BE2C (cell line): ENCODE measurements at regions not wholly inside any gene's neighbourhood (a gene's known extent, or its start where the extent isn't known, plus 50 kb on each side); places are given as distances from the start of the nearest gene placed in this dataset.

Experiments
- DNase-seq: peaks from one replicate; pipeline ENCODE4 v3.0.0-alpha.2; 2020
- H3K27me3 ChIP-seq: fragments of 250-450 bp; sonication (Bioruptor Pico); 2 replicates; pipeline ENCODE4 v1.5.1; 2020; ENCODE audit warnings: mild to moderate bottlenecking
- H3K36me3 ChIP-seq: fragments of 250-450 bp; sonication (Bioruptor Pico); 2 replicates; pipeline ENCODE4 v1.5.1; 2020; ENCODE audit warnings: mild to moderate bottlenecking
- H3K4me1 ChIP-seq: fragments of 250-450 bp; sonication (Bioruptor Pico); 2 replicates; pipeline ENCODE4 v1.5.1; 2020
- H3K4me3 ChIP-seq: 2 replicates; pipeline ENCODE4 v1.5.1; 2011; ENCODE audit warnings: low read depth, low read length
- H3K9me3 ChIP-seq: fragments of 250-450 bp; sonication (Bioruptor Pico); 2 replicates; pipeline ENCODE4 v1.5.1; 2020
- TF ChIP-seq, protein P1 (sequence below): IDR thresholded peaks from 2 replicates; pipeline ENCODE4 v1.5.1; 2012; ENCODE audit warnings: mild to moderate bottlenecking, low read depth, low read length

DNA sequence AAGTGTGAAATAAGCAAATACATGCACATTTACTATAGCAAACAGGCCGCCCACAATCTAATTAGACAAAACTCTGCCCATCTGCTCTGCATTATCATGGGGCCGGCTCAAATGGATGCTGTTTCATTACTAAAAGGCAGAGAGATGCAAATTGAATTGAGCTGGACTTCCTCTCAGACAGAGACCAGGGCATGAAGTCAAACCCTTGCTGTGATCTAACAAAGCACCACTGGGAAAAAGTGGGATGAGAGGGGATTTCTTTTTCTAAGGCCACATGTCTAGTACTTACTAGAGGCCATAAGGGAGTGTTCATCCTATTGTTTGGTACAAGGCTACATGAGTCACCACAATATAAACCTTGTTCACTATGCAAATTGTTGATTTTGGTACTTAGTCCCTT lies 614.7 kb downstream of the ISL1 start:
- TF ChIP-seq, protein P1, sequence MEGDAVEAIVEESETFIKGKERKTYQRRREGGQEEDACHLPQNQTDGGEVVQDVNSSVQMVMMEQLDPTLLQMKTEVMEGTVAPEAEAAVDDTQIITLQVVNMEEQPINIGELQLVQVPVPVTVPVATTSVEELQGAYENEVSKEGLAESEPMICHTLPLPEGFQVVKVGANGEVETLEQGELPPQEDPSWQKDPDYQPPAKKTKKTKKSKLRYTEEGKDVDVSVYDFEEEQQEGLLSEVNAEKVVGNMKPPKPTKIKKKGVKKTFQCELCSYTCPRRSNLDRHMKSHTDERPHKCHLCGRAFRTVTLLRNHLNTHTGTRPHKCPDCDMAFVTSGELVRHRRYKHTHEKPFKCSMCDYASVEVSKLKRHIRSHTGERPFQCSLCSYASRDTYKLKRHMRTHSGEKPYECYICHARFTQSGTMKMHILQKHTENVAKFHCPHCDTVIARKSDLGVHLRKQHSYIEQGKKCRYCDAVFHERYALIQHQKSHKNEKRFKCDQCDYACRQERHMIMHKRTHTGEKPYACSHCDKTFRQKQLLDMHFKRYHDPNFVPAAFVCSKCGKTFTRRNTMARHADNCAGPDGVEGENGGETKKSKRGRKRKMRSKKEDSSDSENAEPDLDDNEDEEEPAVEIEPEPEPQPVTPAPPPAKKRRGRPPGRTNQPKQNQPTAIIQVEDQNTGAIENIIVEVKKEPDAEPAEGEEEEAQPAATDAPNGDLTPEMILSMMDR: no peak
- Histone ChIP-seq H3K4me1 (peaks cover 37% of the 10 kb centered on the region), H3K4me3 (no peak overlapping the region), H3K36me3 (no peaks in the 10 kb centered on the region), H3K9me3 (no peaks in the 10 kb centered on the region), H3K27me3 (no peaks in the 10 kb centered on the region)
- DNase-seq: peak; percentile 84

DNA sequence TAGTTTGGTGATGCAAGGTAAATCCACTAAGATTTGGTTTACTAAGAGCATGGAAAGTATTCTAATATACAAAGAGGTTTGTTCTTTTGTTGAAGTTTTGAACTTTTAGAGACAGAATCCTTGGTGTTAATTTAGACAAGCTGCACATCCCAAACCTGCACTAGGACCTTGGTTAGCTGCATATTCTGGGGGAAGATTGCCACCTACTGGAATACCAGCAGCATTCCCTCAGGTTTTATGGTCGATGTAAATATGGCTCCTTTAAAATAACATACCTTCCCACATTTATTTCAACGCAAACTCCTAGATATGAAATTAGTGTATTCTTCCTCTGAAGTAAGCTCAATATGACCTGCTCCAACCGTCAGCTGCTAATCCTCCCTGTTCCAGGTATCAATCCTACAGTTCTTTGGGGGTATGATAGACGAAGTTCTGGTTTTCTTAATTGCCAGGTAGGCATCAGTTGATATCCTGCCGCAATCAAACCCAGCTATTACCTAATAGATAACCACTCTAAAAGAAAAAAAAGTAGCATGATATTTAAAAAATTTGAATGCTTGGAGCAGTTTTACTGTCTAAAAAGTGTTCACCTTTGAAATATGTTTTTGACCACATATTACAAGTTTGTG lies 624.1 kb downstream of the ISL1 start:
- no peaks in the 10 kb centered on the region for H3K27me3 ChIP-seq
- peaks cover 25% of the 10 kb centered on the region for H3K4me1 ChIP-seq
- peak overlapping the region; percentile 64 for H3K4me3 ChIP-seq
- H3K36me3 ChIP-seq: no peaks in the 10 kb centered on the region
- peak; percentile 61 for DNase-seq
- TF ChIP-seq, protein P1: peak; percentile 94
- no peaks in the 10 kb centered on the region for H3K9me3 ChIP-seq

DNA sequence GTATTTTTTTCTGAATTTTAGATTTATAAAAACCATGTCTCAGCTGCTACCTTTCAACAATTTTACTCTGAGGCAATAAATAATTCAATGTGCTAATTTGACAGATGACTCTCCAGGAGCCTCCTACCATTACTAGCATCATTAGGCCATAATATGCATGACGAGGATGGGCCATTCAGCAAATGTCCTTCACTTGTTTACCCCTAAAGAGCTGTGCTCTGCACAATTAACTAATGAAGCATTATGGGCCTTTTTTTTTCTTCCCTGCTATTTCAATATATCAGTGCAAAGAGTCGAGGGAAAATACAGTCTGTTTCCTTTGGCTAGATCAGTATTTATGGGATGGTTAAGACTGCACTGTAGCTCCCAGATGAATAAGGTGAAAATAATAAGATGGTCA lies 627.2 kb downstream of the ISL1 start:
- no peaks in the 10 kb centered on the region for H3K27me3 ChIP-seq
- no peak overlapping the region for H3K4me3 ChIP-seq
- TF ChIP-seq, protein P1: no peak
- peaks cover 31% of the 10 kb centered on the region for H3K4me1 ChIP-seq
- DNase-seq: no peak
- H3K9me3 ChIP-seq: no peaks in the 10 kb centered on the region
- no peaks in the 10 kb centered on the region for H3K36me3 ChIP-seq

DNA sequence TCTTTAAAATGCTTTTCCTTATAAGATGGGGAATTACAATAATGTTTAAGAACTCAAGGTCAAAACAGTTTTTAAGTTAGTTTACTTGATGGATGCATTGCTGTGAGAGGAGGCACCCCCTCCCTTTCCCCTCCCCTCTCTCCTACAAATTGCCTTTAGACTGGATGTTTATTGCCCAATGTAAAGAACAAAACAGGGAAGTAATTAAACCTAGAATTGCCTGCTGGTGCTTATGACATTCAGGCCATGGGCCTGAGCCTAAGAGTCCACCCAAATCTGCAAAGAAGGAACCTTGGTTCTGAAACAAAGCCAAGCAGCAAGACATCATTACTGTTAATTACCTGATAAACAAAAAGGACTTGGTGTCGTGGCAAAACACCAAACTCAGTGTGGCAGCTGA lies 630.3 kb downstream of the ISL1 start:
- Histone ChIP-seq H3K27me3 (no peaks in the 10 kb centered on the region), H3K9me3 (no peaks in the 10 kb centered on the region), H3K4me1 (peaks cover 9% of the 10 kb centered on the region), H3K36me3 (no peaks in the 10 kb centered on the region), H3K4me3 (no peak overlapping the region)
- TF ChIP-seq, protein P1: no peak
- DNase-seq: no peak

DNA sequence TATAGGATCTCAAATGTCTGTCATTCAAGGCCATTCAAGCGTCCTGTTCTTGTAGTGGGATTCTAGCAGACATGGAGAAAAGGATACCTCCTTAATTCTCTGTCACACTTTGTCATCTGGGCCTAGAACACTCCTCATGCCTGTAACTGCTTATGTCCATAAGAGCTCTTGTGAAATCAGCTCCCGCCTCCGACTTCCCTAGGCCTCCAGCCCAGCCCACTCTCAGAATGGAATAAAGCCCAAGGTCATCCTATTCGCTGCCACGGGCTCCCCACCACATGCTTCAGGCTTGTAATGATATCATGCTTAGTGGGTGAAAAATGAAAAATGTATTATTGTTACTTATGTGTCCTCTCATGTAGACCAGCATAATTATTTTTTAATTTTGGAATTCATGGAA lies 632.5 kb downstream of the ISL1 start:
- TF ChIP-seq, protein P1: no peak
- Histone ChIP-seq H3K36me3 (no peaks in the 10 kb centered on the region), H3K4me3 (no peak overlapping the region), H3K9me3 (no peaks in the 10 kb centered on the region), H3K27me3 (no peaks in the 10 kb centered on the region), H3K4me1 (peaks cover 6% of the 10 kb centered on the region)
- DNase-seq: no peak

DNA sequence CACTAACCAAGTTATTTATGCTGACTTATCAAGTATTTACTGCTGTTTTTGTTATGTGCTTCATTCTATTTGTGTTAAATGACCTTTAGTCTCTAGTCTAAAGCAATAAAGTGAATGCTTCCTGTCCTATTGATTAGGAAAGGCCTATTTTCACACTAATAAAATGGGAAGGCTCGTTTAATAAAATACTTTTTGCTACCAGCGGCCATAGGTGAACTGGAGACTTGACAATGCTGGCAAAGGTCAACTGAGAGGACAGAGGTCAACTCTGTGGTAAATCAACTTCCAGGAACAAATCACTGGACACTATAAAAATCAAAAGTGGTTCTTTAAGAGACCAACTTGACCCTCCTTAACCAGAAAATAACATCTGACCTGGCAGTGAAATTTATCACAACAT lies 634.3 kb downstream of the ISL1 start:
- Histone ChIP-seq H3K4me3 (no peak overlapping the region), H3K9me3 (no peaks in the 10 kb centered on the region), H3K36me3 (no peaks in the 10 kb centered on the region), H3K27me3 (no peaks in the 10 kb centered on the region), H3K4me1 (peaks cover 6% of the 10 kb centered on the region)
- TF ChIP-seq, protein P1: no peak
- no peak for DNase-seq
